Memory B cell (primary cell): ENCODE measurements at regions not wholly inside any gene's neighbourhood (a gene's known extent, or its start where the extent isn't known, plus 50 kb on each side); places are given as distances from the start of the nearest gene placed in this dataset.
"Not testable (repeated sequence)": the region's sequence is repeated elsewhere in the genome, so short reads cannot be mapped to it uniquely, and the experiment has no call there.

ENCODE experiments used
- ATAC-seq: fragments of 150-1000 bp; cut with Tn5 transposase; 2 replicates; pipeline ENCODE4 v1.10.0; 2021; ENCODE audit warnings: low read depth, mild to moderate bottlenecking, moderate library complexity
- DNase-seq, 2 donors: peaks; one replicate each; pipeline ENCODE4 v3.0.0; 2022; ENCODE audit warnings: low spot score in 2 of 2
- H3K27ac Mint-ChIP-seq: one replicate; pipeline ENCODE4 v1.8.0; 2022; ENCODE audit warnings: mild to moderate bottlenecking, moderate library complexity, mixed read lengths
- H3K27me3 Mint-ChIP-seq: one replicate; pipeline ENCODE4 v1.8.0; 2022; ENCODE audit warnings: mixed read lengths
- H3K36me3 Mint-ChIP-seq: one replicate; pipeline ENCODE4 v1.8.0; 2022; ENCODE audit warnings: mild to moderate bottlenecking, mixed read lengths
- H3K4me1 Mint-ChIP-seq: one replicate; pipeline ENCODE4 v1.8.0; 2022; ENCODE audit warnings: mixed read lengths
- H3K4me3 Mint-ChIP-seq: one replicate; pipeline ENCODE4 v1.8.0; 2022; ENCODE audit warnings: mild to moderate bottlenecking, moderate library complexity, mixed read lengths
- H3K9me3 Mint-ChIP-seq: one replicate; pipeline ENCODE4 v1.8.0; 2022; ENCODE audit warnings: mixed read lengths

DNA sequence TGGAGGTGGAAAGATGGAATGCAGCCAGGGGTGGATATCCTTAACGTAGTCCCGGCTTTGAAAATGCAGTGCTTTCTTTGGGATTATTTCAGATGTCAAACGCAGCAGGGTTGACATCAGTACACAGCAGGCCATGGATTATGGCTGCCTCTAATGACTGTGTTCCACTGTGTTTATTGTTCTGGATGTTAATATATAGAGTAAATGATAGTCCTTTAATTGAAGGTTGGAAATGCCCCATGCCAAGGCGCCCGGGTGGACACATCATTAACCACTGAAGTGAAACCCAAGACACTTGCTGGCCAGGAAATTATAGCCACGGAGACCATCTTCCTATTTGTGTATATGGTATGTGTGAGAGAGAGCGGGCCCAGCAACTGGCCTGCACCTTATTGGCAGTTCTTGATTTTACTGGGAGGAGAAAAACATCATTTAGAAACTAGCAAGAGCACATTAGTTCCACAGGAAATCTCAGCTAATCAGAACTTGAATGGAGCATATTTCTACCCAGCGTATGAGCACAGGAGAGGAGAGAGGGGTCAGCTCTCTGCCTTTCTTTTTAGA lies 254.9 kb upstream of the RASGRP1 start:
- Mint-ChIP-seq H3K9me3 (peaks cover 3% of the 10 kb centered on the region), H3K36me3 (no peaks in the 10 kb centered on the region), H3K4me1 (no peaks in the 10 kb centered on the region), H3K27ac (no peak overlapping the region), H3K27me3 (peaks cover 4% of the 10 kb centered on the region), H3K4me3 (no peak overlapping the region)
- no peak for ATAC-seq
- no peak for DNase-seq

DNA sequence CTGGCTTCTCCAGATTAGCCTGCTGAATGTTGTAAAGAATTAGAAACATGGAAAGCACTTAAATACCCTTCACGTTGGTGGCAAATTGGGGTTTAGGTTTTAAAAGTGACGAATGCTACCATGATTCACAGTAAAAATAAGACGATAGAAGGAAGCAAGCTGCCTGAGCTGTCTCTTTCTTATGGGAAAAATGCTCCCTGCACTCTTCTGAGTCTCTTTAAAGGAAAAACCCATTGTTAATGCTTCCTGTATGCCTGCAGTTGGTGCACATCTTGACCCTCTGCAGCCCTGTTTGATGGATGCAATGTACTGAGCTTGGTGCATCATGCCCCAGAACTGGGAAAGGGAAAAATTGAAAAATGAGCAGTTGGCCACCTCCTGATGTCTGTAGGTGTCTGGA lies 258.6 kb upstream of the RASGRP1 start:
- no peak for ATAC-seq
- no peaks in the 10 kb centered on the region for H3K36me3 Mint-ChIP-seq
- H3K9me3 Mint-ChIP-seq, result peaks cover 3% of the 10 kb centered on the region
- H3K4me3 Mint-ChIP-seq, result no peak overlapping the region
- H3K27me3 Mint-ChIP-seq, result peaks cover 6% of the 10 kb centered on the region
- H3K27ac Mint-ChIP-seq, result no peak overlapping the region
- no peak for DNase-seq
- no peaks in the 10 kb centered on the region for H3K4me1 Mint-ChIP-seq

GRCh38 chr15:38824719-38825118 lies 260.1 kb upstream of the RASGRP1 start:
- Mint-ChIP-seq H3K36me3 (no peaks in the 10 kb centered on the region), H3K4me1 (no peaks in the 10 kb centered on the region), H3K27ac (no peak overlapping the region), H3K4me3 (no peak overlapping the region), H3K9me3 (peaks cover 3% of the 10 kb centered on the region), H3K27me3 (peaks cover 6% of the 10 kb centered on the region)
- no peak for DNase-seq
- ATAC-seq, result no peak

- Mint-ChIP-seq H3K9me3 (peaks cover 3% of the 10 kb centered on the region), H3K27me3 (peaks cover 2% of the 10 kb centered on the region), H3K36me3 (no peaks in the 10 kb centered on the region), H3K4me1 (no peaks in the 10 kb centered on the region), H3K27ac (no peak overlapping the region), H3K4me3 (no peak overlapping the region)
- no peak for DNase-seq
- no peak for ATAC-seq
Measured at GRCh38 chr15:38826880-38827279, 262.3 kb upstream of the RASGRP1 start.

- H3K4me3 Mint-ChIP-seq, result no peak overlapping the region
- H3K9me3 Mint-ChIP-seq, result peaks cover under 1% of the 10 kb centered on the region
- no peaks in the 10 kb centered on the region for H3K4me1 Mint-ChIP-seq
- H3K27ac Mint-ChIP-seq, result no peak overlapping the region
- ATAC-seq (no peak), DNase-seq (no peak)
- H3K27me3 Mint-ChIP-seq, result peaks cover 2% of the 10 kb centered on the region
- no peaks in the 10 kb centered on the region for H3K36me3 Mint-ChIP-seq
Measured at GRCh38 chr15:38828031-38828532, 263.5 kb upstream of the RASGRP1 start.

DNA sequence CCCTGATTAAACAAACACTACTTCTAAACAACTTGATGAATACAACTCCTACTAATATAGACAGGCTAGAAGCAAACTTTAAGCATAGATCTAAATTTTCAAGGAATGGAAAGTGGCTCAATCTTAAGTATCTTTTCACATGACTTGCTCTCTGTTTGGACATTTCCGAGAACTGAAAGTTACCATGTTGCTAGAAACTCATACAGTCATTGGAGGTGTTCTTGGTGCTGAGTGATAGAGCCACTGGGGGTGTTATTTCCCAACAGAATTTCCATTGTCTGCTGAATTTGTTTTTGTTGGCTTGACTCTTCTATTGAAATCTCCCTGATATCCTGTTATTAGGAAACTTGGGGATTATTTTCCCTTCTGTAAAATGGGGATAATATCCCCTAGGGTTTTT lies 264.5 kb upstream of the RASGRP1 start:
- no peak for ATAC-seq
- Mint-ChIP-seq H3K4me3 (no peak overlapping the region), H3K36me3 (no peaks in the 10 kb centered on the region), H3K27me3 (peaks cover 2% of the 10 kb centered on the region), H3K27ac (no peak overlapping the region), H3K4me1 (no peaks in the 10 kb centered on the region), H3K9me3 (peaks cover 3% of the 10 kb centered on the region)
- DNase-seq, result no peak

GRCh38 chr15:38842226-38842625 lies 277.6 kb upstream of the RASGRP1 start:
- H3K4me3 Mint-ChIP-seq, result no peak overlapping the region
- DNase-seq (no peak), ATAC-seq (no peak)
- no peaks in the 10 kb centered on the region for H3K4me1 Mint-ChIP-seq
- H3K9me3 Mint-ChIP-seq, result peaks cover 10% of the 10 kb centered on the region
- no peaks in the 10 kb centered on the region for H3K36me3 Mint-ChIP-seq
- H3K27me3 Mint-ChIP-seq, result peaks cover 9% of the 10 kb centered on the region
- H3K27ac Mint-ChIP-seq, result no peak overlapping the region

- Mint-ChIP-seq H3K36me3 (no peaks in the 10 kb centered on the region), H3K27ac (no peak overlapping the region), H3K27me3 (peaks cover 9% of the 10 kb centered on the region), H3K4me3 (no peak overlapping the region), H3K9me3 (peaks cover 5% of the 10 kb centered on the region), H3K4me1 (no peaks in the 10 kb centered on the region)
- DNase-seq (no peak), ATAC-seq (no peak)
Measured at GRCh38 chr15:38843051-38843501, 278.5 kb upstream of the RASGRP1 start.

GRCh38 chr15:38843736-38844590 lies 279.3 kb upstream of the RASGRP1 start:
- H3K36me3 Mint-ChIP-seq, result no peaks in the 10 kb centered on the region
- DNase-seq (no peak), ATAC-seq (no peak)
- H3K27ac Mint-ChIP-seq, result no peak overlapping the region
- no peaks in the 10 kb centered on the region for H3K4me1 Mint-ChIP-seq
- peaks cover 5% of the 10 kb centered on the region for H3K9me3 Mint-ChIP-seq
- H3K27me3 Mint-ChIP-seq, result peaks cover 9% of the 10 kb centered on the region
- no peak overlapping the region for H3K4me3 Mint-ChIP-seq

DNA sequence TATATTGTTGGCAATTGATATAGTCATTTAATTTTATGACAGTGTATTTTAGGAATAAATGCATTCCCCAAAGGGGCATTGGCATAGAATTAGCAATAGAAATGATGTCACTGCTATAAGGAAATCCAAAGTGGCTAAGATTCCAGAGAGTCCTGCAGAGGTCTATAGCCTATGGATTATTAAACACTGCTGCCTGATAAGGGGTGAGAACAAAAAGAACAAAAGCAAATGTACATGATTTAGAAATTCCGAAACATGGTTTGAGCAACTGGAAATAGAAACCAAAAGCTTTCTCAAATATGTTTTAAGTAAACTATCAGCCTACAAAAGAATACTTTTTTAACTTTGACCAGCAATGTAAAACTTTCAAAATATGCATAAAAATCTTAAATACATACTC lies 280.1 kb upstream of the RASGRP1 start:
- no peaks in the 10 kb centered on the region for H3K36me3 Mint-ChIP-seq

GRCh38 chr15:38846346-38846745 lies 281.7 kb upstream of the RASGRP1 start:
- Mint-ChIP-seq H3K27ac (no peak overlapping the region), H3K4me3 (no peak overlapping the region), H3K27me3 (peaks cover 5% of the 10 kb centered on the region), H3K36me3 (no peaks in the 10 kb centered on the region), H3K9me3 (peaks cover 2% of the 10 kb centered on the region), H3K4me1 (no peaks in the 10 kb centered on the region)
- DNase-seq (no peak), ATAC-seq (no peak)

More for the DNA sequence above, 280.1 kb upstream of the RASGRP1 start:
- ATAC-seq (no peak), DNase-seq (no peak)
- no peak overlapping the region for H3K4me3 Mint-ChIP-seq
- H3K27ac Mint-ChIP-seq, result no peak overlapping the region
- H3K4me1 Mint-ChIP-seq, result no peaks in the 10 kb centered on the region
- peaks cover 7% of the 10 kb centered on the region for H3K27me3 Mint-ChIP-seq
- H3K9me3 Mint-ChIP-seq, result peaks cover 3% of the 10 kb centered on the region

- peaks cover 5% of the 10 kb centered on the region for H3K27me3 Mint-ChIP-seq
- H3K4me3 Mint-ChIP-seq, result no peak overlapping the region
- no peaks in the 10 kb centered on the region for H3K36me3 Mint-ChIP-seq
- ATAC-seq, result no peak
- H3K4me1 Mint-ChIP-seq, result no peaks in the 10 kb centered on the region
- no peak for DNase-seq
- H3K27ac Mint-ChIP-seq, result no peak overlapping the region
- H3K9me3 Mint-ChIP-seq, result peaks cover 2% of the 10 kb centered on the region
Measured at GRCh38 chr15:38847666-38848065, 283.1 kb upstream of the RASGRP1 start.

DNA sequence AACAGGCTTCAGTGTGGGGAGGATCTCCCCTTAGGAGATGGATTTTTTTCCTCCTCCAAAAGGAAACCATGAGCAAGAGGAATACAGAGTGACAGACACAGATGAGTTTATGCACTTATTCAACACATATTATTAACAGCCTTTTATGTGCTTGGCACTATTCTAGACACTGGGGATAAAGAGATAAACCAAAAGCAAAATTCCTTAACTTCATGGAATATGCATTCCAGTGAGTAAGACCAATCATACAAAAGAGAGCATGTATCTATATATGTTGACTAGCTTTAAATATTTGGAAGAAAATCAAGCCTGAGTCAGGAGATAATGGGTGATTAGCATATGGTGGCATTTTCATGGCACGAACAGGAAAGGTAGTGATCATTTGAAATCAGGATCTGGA lies 284.4 kb upstream of the RASGRP1 start:
- Mint-ChIP-seq H3K4me3 (no peak overlapping the region), H3K36me3 (no peaks in the 10 kb centered on the region), H3K9me3 (peaks cover 2% of the 10 kb centered on the region), H3K27ac (no peak overlapping the region), H3K27me3 (peaks cover 2% of the 10 kb centered on the region), H3K4me1 (no peaks in the 10 kb centered on the region)
- DNase-seq, result no peak
- no peak for ATAC-seq

DNA sequence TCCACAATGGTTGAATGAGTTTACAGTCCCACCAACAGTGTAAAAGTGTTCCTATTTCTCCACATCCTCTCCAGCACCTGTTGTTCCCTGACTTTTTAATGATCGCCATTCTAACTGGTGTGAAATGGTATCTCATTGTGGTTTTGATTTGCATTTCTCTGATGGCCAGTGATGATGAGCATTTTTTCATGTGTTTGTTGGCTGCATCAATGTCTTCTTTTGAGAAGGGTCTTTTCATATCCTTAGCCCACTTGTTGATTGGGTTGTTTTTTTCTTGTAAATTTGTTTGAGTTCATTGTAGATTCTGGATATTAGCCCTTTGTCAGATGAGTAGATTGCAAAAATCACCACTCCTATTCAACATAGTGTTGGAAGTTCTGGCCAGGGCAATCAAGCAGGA lies 287.6 kb upstream of the RASGRP1 start:
- not testable (repeated sequence) for H3K36me3 Mint-ChIP-seq

More for the DNA sequence above, 287.6 kb upstream of the RASGRP1 start:
- not testable (repeated sequence) for ATAC-seq, H3K9me3 Mint-ChIP-seq, H3K27me3 Mint-ChIP-seq, H3K4me3 Mint-ChIP-seq, H3K4me1 Mint-ChIP-seq, H3K27ac Mint-ChIP-seq, DNase-seq
